Glutamatergic neuron (in vitro differentiated cells): ENCODE measurements at regions not wholly inside any gene's neighbourhood (a gene's known extent, or its start where the extent isn't known, plus 50 kb on each side); places are given as distances from the start of the nearest gene placed in this dataset.

Experiments
- DNase-seq: peaks from one replicate; pipeline ENCODE4 v3.0.0; 2022
- H3K27ac Mint-ChIP-seq: one replicate; pipeline ENCODE4 v1.8.0; 2020; ENCODE audit warnings: mild to moderate bottlenecking, mixed read lengths, inconsistent platforms; ENCODE audit not compliant: unreplicated experiment
- H3K27me3 Mint-ChIP-seq: one replicate; pipeline ENCODE4 v1.8.0; 2020; ENCODE audit warnings: mild to moderate bottlenecking, moderate library complexity, mixed read lengths, inconsistent platforms; ENCODE audit not compliant: unreplicated experiment
- H3K36me3 Mint-ChIP-seq: one replicate; pipeline ENCODE4 v1.8.0; 2020; ENCODE audit warnings: mild to moderate bottlenecking, mixed read lengths, inconsistent platforms; ENCODE audit not compliant: unreplicated experiment
- H3K4me1 Mint-ChIP-seq: one replicate; pipeline ENCODE4 v1.8.0; 2020; ENCODE audit warnings: mild to moderate bottlenecking, low read depth, mixed read lengths, inconsistent platforms; ENCODE audit not compliant: unreplicated experiment
- H3K4me3 Mint-ChIP-seq: one replicate; pipeline ENCODE4 v1.8.0; 2020; ENCODE audit warnings: mild to moderate bottlenecking, mixed read lengths, inconsistent platforms; ENCODE audit not compliant: unreplicated experiment
- H3K9me3 Mint-ChIP-seq: one replicate; pipeline ENCODE4 v1.8.0; 2020; ENCODE audit warnings: mild to moderate bottlenecking, moderate library complexity, mixed read lengths, inconsistent platforms; ENCODE audit not compliant: unreplicated experiment
- TF ChIP-seq, protein P1 (sequence below): fragments of 200-600 bp; sonication (generic); IDR thresholded peaks from one replicate; pipeline ENCODE4 v1.5.0; 2021; ENCODE audit not compliant: partially characterized antibody, unreplicated experiment

DNA sequence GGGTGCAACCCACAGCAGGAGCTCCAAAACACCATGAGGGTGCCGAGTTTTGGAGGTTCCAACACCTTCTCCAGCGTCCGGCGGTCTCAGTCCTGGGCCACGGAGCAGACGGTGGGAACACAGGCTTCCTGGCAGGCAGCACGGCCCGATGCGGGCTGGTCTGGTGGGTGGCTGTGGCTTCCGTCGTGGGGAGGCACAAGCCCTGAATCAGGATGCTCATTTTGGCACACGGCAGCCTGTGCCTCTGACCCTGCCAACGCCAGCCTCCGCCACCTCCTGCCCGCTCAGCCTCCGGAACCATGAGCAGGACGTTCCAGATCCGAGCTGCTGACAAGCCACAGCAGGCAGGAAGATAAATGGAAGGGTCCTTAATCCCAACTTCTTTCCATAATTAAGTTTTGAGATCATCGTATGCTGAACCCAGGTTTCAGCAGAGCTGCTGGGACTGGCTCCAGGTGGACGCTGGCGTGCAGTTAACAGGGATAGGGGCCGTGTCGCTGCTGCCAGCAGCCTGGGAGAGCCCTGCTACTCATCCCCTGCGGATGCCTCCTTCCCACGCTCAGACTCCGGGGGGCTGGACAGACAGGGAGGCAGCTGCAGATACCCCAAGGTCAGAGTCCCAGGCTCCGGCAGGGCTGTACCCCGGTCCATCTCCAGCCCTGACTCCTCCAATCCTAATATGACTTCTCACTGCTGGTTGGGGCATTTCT is 136.6 kb downstream of the ENGASE start:
- Mint-ChIP-seq H3K4me1 (peaks cover 28% of the 10 kb centered on the region), H3K27me3 (peaks cover 27% of the 10 kb centered on the region), H3K27ac (no peak overlapping the region), H3K36me3 (no peaks in the 10 kb centered on the region), H3K4me3 (no peak overlapping the region), H3K9me3 (peaks cover 12% of the 10 kb centered on the region)
- TF ChIP-seq, protein P1, sequence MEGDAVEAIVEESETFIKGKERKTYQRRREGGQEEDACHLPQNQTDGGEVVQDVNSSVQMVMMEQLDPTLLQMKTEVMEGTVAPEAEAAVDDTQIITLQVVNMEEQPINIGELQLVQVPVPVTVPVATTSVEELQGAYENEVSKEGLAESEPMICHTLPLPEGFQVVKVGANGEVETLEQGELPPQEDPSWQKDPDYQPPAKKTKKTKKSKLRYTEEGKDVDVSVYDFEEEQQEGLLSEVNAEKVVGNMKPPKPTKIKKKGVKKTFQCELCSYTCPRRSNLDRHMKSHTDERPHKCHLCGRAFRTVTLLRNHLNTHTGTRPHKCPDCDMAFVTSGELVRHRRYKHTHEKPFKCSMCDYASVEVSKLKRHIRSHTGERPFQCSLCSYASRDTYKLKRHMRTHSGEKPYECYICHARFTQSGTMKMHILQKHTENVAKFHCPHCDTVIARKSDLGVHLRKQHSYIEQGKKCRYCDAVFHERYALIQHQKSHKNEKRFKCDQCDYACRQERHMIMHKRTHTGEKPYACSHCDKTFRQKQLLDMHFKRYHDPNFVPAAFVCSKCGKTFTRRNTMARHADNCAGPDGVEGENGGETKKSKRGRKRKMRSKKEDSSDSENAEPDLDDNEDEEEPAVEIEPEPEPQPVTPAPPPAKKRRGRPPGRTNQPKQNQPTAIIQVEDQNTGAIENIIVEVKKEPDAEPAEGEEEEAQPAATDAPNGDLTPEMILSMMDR, result no peak
- no peak for DNase-seq

DNA sequence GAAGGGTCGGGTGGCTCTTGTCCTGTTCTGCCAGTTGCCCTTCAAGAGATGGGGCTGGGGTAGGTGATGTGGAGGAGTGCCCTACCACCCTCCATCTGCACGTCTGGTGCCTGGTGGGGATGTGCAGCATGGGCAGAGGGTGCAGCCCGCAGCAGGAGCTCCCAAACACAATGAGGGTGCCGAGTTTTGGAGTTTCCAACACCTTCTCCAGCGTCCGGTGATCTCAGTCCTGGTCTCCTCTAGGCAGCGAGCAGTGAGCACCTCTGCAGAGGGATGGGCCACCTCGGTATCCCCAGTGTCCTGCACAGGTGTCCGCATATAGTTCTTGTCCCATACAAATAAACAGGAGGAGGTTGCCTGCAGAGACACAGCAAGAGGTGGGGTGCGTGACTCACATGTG is 136.0 kb downstream of the ENGASE start:
- no peak overlapping the region for H3K27ac Mint-ChIP-seq
- no peak for DNase-seq
- H3K9me3 Mint-ChIP-seq, result peaks cover 12% of the 10 kb centered on the region
- H3K36me3 Mint-ChIP-seq, result peaks cover 3% of the 10 kb centered on the region
- TF ChIP-seq, protein P1, result no peak
- peaks cover 26% of the 10 kb centered on the region for H3K27me3 Mint-ChIP-seq
- peaks cover 28% of the 10 kb centered on the region for H3K4me1 Mint-ChIP-seq
- H3K4me3 Mint-ChIP-seq, result no peak overlapping the region

DNA sequence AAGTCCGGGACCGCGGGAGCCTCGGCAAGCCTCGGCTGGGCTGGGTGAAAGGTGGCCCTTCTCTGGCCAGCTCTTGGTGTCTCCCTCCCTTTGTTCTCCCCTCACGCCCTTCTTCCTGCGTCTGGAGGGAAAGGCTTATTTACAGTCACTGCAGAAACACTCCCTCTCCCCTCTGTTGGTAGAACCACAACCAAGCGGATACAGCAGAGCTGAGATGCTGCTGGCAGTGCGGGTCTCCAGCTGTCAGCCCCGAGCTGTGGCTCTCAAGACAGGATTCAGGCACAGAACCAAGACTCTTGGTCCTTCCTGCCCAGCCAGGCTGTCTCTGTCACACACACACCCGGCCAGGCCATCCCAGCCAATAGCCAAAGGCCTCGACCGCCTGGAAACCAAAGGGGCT is 133.3 kb downstream of the ENGASE start:
- H3K36me3 Mint-ChIP-seq, result peaks cover 3% of the 10 kb centered on the region
- no peak for DNase-seq
- H3K27me3 Mint-ChIP-seq, result peaks cover 19% of the 10 kb centered on the region
- no peak overlapping the region for H3K4me3 Mint-ChIP-seq
- H3K4me1 Mint-ChIP-seq, result peaks cover 15% of the 10 kb centered on the region
- TF ChIP-seq, protein P1, result no peak
- peak overlapping the region; percentile 73 for H3K27ac Mint-ChIP-seq
- peaks cover 13% of the 10 kb centered on the region for H3K9me3 Mint-ChIP-seq

DNA sequence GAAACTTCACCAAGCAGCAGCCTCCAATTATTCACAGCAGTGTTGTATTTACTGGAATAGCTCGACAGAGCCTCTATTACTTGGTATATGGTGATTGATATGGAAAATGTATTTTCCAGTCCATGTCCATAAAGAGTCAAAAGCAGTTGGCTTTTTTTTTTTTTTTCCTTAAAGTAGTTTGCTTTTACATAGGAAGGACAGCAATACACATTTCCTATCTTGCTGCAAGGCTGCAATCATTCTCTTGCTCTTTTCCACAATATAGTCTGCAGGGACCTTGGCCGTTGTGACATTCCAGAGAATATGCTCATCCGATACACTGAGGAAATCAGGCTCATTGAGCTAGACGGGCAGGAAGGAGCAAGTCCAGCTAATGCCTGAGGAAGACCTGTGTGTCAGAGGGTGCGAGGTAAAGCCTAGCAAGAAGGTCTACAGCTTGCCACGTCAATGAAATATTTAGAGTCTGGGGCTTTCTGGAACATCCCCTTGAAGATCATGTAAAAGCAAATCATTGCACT is 131.1 kb downstream of the ENGASE start:
- TF ChIP-seq, protein P1, result no peak
- Mint-ChIP-seq H3K36me3 (peaks cover 3% of the 10 kb centered on the region), H3K27me3 (peaks cover 25% of the 10 kb centered on the region), H3K9me3 (peaks cover 18% of the 10 kb centered on the region), H3K27ac (no peak overlapping the region), H3K4me1 (peaks cover 28% of the 10 kb centered on the region), H3K4me3 (no peak overlapping the region)
- no peak for DNase-seq

DNA sequence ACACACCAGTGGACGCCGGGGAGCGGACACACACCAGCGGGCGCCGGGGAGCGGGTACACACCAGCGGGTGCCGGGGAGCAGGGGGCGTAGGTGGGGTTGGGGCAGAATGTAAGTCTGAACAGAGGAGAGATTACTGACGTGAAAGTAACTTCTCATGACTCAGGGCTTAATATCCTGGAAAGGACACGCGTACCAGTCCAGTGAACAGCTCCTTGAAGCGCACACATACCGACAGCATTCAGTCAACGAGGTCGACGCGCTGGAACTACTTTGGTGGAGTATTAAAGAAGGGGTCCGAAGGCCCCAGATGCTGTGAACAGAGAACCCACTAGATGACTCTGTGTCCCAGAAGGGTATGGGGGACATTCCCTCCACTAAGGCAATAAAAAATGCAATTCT is 129.6 kb downstream of the ENGASE start:
- no peak for DNase-seq
- Mint-ChIP-seq H3K27me3 (peaks cover 20% of the 10 kb centered on the region), H3K27ac (no peak overlapping the region), H3K4me1 (peaks cover 40% of the 10 kb centered on the region), H3K9me3 (peaks cover 22% of the 10 kb centered on the region), H3K36me3 (peaks cover 3% of the 10 kb centered on the region), H3K4me3 (no peak overlapping the region)
- TF ChIP-seq, protein P1, result no peak
